ENCODE measurements at regions not wholly inside any gene's neighbourhood (a gene's known extent, or its start where the extent isn't known, plus 50 kb on each side); places are given as distances from the start of the nearest gene placed in this dataset.
"Not testable (repeated sequence)": the region's sequence is repeated elsewhere in the genome, so short reads cannot be mapped to it uniquely, and the experiment has no call there.

DNA sequence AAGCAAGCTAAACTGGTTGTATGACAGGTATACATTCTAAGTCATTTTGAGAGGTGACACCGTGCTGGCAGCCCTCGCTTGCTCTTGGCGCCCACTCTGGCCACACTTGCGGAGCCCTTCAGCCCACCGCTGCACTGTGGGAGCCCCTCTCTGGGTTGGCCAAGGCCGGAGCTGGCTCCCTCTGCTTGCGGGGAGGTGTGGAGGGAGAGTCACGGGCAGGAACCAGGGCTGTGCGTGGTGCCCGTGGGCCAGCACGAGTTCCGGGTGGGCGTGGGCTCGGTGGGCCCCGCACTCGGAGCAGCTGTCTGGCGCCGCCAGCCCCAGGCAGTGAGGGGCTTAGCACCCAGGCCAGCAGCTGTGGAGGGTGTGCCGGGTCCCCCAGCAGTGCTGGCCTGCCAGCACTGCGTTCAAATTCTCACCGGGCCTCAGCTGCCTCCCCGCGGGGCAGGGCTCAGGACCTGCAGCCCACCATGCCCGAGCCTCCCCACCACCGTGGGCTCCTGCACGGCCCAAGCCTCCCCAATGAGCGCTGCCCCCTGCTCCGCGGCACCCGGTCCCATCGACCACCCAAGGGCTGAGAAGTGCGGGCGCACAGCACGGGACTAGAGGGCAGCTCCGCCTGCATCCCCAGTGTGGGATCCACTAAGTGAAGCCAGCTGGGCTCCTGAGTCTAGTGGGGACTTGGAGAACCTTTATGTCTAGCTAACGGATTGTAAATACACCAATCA is 269.0 kb upstream of the MKLN1 start:
- DNase-seq = not testable (repeated sequence)

DNA sequence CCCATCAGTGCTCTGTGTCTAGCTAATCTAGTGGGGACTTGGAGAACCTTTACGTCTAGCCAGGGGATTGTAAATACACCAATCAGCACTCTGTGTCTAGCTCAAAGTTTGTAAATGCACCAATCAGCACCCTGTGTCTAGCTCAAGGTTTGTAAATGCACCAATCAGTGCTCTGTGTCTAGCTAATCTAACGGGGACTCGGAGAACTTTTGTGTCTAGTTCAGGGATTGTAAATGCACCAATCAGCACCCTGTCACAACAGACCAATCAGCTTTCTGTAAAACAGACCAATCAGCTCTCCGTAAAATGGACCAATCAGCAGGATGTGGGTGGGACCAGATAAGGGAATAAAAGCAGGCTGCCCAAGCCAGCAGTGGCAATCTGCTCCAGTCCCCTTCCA is 268.3 kb upstream of the MKLN1 start:
- not testable (repeated sequence) for DNase-seq

DNA sequence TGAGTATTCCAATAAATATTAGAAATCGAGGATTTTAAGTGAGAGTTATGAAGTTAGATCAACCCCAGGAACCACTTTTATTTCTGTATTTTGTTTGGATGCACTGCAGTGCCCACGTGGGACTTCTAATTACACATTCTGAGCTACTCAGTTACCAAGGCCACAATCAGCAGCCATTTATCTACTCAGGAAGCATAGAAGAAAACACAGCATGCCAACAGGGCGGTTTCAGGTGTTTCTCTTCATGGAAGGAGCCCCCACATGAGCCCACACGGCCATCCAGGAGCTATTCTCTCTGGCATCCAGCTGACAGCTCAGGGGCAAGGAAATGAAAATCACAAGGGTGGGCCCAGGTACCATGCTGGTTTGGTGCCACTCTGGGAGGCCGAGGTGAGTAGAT is 266.5 kb upstream of the MKLN1 start:
- no peak for DNase-seq

GRCh38 chr7:131061818-131062217 is 265.9 kb upstream of the MKLN1 start:
- peak; percentile 19 for DNase-seq

GRCh38 chr7:131066635-131067034 is 261.0 kb upstream of the MKLN1 start:
- no peak for DNase-seq

- no peak for DNase-seq
Measured at GRCh38 chr7:131067220-131067619, 260.5 kb upstream of the MKLN1 start.

DNA sequence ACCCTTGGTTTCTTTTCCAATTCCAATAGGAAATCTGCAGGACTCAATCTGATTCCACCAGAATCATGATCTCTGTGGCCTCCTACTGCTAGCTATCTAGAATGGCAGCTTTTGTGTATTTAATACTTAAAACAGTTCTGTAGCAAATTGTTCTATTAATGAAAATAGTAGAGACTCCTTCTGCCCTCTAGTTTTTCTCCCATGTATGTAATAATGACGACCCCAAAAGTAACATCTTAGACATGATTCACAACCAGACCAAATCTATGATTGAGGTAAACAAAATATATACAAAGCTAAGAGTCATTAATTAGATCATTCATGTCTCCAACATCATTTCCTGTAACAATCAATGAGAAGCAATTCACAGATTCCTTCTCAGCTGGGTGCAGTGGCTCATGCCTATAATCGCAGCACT is 259.1 kb upstream of the MKLN1 start:
- no peak for DNase-seq

GRCh38 chr7:131071786-131072504 is 255.7 kb upstream of the MKLN1 start:
- peak; percentile 65 for DNase-seq

GRCh38 chr7:131072505-131073091 is 255.1 kb upstream of the MKLN1 start:
- no peak for DNase-seq

GRCh38 chr7:131074043-131074442 is 253.6 kb upstream of the MKLN1 start:
- DNase-seq = no peak

GRCh38 chr7:131074585-131074984 is 253.1 kb upstream of the MKLN1 start:
- no peak for DNase-seq

DNA sequence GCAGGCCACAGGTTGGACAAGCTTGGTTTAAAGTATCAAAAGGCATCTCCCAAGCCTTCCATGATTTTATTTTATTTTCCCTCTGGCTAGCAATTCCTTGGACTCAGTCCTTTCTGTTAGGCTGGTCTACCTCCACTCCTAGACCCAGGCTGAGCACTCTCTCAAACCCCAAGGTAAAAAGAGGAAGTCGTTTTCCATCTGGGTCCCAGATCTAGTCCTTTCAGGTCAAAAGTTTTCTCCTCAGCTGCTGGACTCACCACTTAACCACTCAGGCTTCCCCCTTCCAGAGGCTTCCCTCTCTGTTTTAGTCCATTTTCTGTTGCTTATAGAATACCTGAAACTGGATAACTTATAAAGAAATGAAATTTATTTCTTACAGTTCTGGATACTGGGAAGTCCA is 252.3 kb upstream of the MKLN1 start:
- no peak for DNase-seq

GRCh38 chr7:131076032-131076431 is 251.6 kb upstream of the MKLN1 start:
- DNase-seq = peak; percentile 57

DNA sequence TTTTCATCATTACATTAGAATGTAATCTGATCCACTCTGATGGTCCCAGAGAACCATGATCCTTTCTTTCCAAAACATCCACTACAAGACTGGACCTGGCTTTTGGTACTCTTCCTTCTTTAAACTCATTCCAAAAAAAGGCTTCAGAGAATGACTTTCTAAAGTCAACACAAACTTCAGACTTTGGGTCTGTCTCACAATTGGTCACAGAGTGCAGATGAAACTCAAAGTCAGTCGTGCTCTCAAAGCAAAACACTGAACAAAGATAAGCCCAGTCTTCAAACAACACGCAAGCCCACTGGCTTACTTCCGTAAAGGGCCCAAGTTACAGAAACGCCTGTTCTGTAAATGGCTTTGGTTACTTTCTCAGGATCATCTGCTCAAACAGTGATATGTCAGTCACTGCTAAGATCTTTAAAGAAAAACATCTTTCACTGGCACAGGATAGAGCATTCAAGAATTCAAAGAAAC is 250.9 kb upstream of the MKLN1 start:
- DNase-seq = no peak

GRCh38 chr7:131077735-131078134 is 249.9 kb upstream of the MKLN1 start:
- DNase-seq = no peak

- no peak for DNase-seq
Measured at GRCh38 chr7:131080754-131081153, 246.9 kb upstream of the MKLN1 start.

- no peak for DNase-seq
Measured at GRCh38 chr7:131081308-131081707, 246.4 kb upstream of the MKLN1 start.

- DNase-seq = no peak
Measured at GRCh38 chr7:131083781-131084180, 243.9 kb upstream of the MKLN1 start.

GRCh38 chr7:131084336-131084735 is 243.3 kb upstream of the MKLN1 start:
- DNase-seq = peak; percentile 34

DNA sequence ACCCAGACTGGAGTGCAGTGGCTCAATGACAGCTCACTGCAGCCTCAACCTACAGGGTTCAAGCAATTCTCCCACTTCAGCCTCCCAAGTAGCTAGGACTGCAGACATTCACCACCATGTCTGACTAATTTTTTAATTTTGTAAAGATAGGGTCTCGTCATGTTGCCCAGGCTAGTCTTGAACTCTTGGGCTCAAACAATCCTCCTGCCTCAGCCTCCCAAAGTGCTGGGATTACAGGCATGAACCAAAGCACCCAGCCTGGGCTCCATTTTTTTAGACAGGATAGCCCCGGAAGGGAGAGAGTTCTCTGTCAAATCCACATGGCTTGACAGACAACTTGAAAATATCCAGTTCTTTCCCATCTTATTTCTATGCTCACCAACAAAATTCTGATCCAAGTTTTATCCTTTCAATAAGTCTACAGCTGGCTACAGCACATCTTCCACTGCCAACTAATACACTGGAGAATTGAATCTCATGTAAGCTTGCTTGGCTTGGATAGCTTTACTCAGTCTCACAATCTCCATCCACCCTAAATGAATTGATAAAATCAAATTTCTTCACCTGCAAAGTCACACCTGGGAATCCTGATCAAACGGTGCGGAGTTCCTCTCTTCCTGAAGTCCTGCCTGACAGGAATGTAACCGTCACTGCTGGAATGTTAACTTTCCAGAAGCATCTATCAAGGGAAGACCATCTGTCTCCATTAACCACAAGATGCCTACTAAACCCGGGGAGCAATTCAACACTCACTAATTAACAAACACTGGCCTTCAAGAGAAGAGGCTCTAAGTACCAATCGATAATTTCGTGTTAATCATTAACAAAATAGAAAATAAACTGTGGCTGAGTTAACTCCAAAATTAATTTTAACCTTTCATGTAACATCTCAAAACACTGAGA is 239.7 kb upstream of the MKLN1 start:
- no peak for DNase-seq

- DNase-seq = peak; percentile 21
Measured at GRCh38 chr7:131090188-131090587, 237.5 kb upstream of the MKLN1 start.

GRCh38 chr7:131090886-131091692 is 236.6 kb upstream of the MKLN1 start:
- DNase-seq = peak; percentile 51

Data from inflammatory macrophage treated with lipopolysaccharide for 4 hours (primary cell).